Fibroblast of villous mesenchyme (primary cell): ENCODE measurements at regions not wholly inside any gene's neighbourhood (a gene's known extent, or its start where the extent isn't known, plus 50 kb on each side); places are given as distances from the start of the nearest gene placed in this dataset.
"Not testable (repeated sequence)": the region's sequence is repeated elsewhere in the genome, so short reads cannot be mapped to it uniquely, and the experiment has no call there.

Source experiments
- DNase-seq: peaks from one replicate; pipeline ENCODE4 v3.0.0-alpha.2; 2010; ENCODE audit warnings: low read depth
- H3K4me3 ChIP-seq: 2 replicates; pipeline ENCODE4 v1.5.1; 2011; ENCODE audit warnings: low read depth, mild to moderate bottlenecking, low read length
- CTCF ChIP-seq: IDR thresholded peaks from 2 replicates; pipeline ENCODE4 v1.5.1; 2012; ENCODE audit warnings: low read depth, mild to moderate bottlenecking, low read length; ENCODE audit not compliant: insufficient read depth

- H3K4me3 ChIP-seq, result no peak overlapping the region
- DNase-seq, result no peak
- no peak for TF ChIP-seq CTCF
These were observed 375.3 kb downstream of the PIK3C3 start for GRCh38 chr18:42330296-42330695.

GRCh38 chr18:42333558-42333957 is 378.5 kb downstream of the PIK3C3 start:
- no peak for DNase-seq
- H3K4me3 ChIP-seq, result no peak overlapping the region

GRCh38 chr18:42334931-42335330 is 379.9 kb downstream of the PIK3C3 start:
- DNase-seq, result no peak
- H3K4me3 ChIP-seq, result no peak overlapping the region
- no peak for TF ChIP-seq CTCF

More at GRCh38 chr18:42333558-42333957, 378.5 kb downstream of the PIK3C3 start:
- no peak for TF ChIP-seq CTCF

- no peak for TF ChIP-seq CTCF
- no peak for DNase-seq
- no peak overlapping the region for H3K4me3 ChIP-seq
These were observed 381.1 kb downstream of the PIK3C3 start for GRCh38 chr18:42336139-42336538.

GRCh38 chr18:42337337-42337736 is 382.3 kb downstream of the PIK3C3 start:
- H3K4me3 ChIP-seq, DNase-seq: not testable (repeated sequence)

- DNase-seq, result no peak
- H3K4me3 ChIP-seq, result no peak overlapping the region
- no peak for TF ChIP-seq CTCF
These were observed 383.6 kb downstream of the PIK3C3 start for GRCh38 chr18:42338683-42339082.

- DNase-seq, result no peak
- H3K4me3 ChIP-seq, result no peak overlapping the region
- no peak for TF ChIP-seq CTCF
These were observed 384.3 kb downstream of the PIK3C3 start for GRCh38 chr18:42339372-42339771.
